DND-41 (cell line): ENCODE measurements at regions not wholly inside any gene's neighbourhood (a gene's known extent, or its start where the extent isn't known, plus 50 kb on each side); places are given as distances from the start of the nearest gene placed in this dataset.

Experiments
- ATAC-seq: fragments of 200-7000 bp; cut with Tn5 transposase; 3 replicates; pipeline ENCODE4 v1.9.1; 2021; ENCODE audit warnings: low read depth; ENCODE audit not compliant: insufficient read depth
- DNase-seq: peaks from one replicate; pipeline ENCODE4 v3.0.0-alpha.2; 2020
- H2AFZ ChIP-seq: 2 replicates; pipeline ENCODE4 v1.6.0; 2012; ENCODE audit warnings: low read depth, low read length
- H3K27ac ChIP-seq: 2 replicates; pipeline ENCODE4 v1.5.1; 2012; ENCODE audit warnings: low read length, inconsistent platforms
- H3K27me3 ChIP-seq: fragments of 200-600 bp; sonication (generic); 2 replicates; pipeline ENCODE4 v1.6.0; 2012; ENCODE audit warnings: low read length, mild to moderate bottlenecking, inconsistent platforms; ENCODE audit not compliant: insufficient read depth, poor library complexity
- H3K36me3 ChIP-seq: 2 replicates; pipeline ENCODE4 v1.5.1; 2012; ENCODE audit warnings: low read length, inconsistent platforms; ENCODE audit not compliant: insufficient read depth
- H3K4me1 ChIP-seq: 2 replicates; pipeline ENCODE4 v1.5.1; 2012; ENCODE audit warnings: mild to moderate bottlenecking, low read length; ENCODE audit not compliant: insufficient read depth
- H3K4me2 ChIP-seq: 2 replicates; pipeline ENCODE4 v1.6.0; 2012; ENCODE audit warnings: mild to moderate bottlenecking, moderate library complexity, low read length, inconsistent platforms; ENCODE audit not compliant: insufficient read depth
- H3K4me3 ChIP-seq, 2 experiments: fragments of 200-600 bp in 1 of 2; shearing (Covaris generic) in 1 of 2; 2 replicates each; pipeline ENCODE4 v1.5.1; 2012 to 2016; ENCODE audit warnings: inconsistent platforms in 2 of 2, low read length in 2 of 2, mild to moderate bottlenecking in 2 of 2, low read depth in 1 of 2, moderate library complexity in 1 of 2
- H3K79me2 ChIP-seq: 2 replicates; pipeline ENCODE4 v1.6.0; 2012; ENCODE audit warnings: low read length, inconsistent platforms; ENCODE audit not compliant: insufficient read depth
- H3K9ac ChIP-seq: 2 replicates; pipeline ENCODE4 v1.6.0; 2012; ENCODE audit warnings: low read depth, mild to moderate bottlenecking, inconsistent platforms, low read length, moderate library complexity
- H3K9me3 ChIP-seq: 2 replicates; pipeline ENCODE4 v1.5.1; 2012; ENCODE audit warnings: low read length, moderate library complexity, mild to moderate bottlenecking, inconsistent platforms; ENCODE audit not compliant: insufficient read depth, severe bottlenecking
- H4K20me1 ChIP-seq: 2 replicates; pipeline ENCODE4 v1.6.0; 2012; ENCODE audit warnings: low read length; ENCODE audit not compliant: insufficient read depth
- EZH2 ChIP-seq: IDR thresholded peaks from 3 replicates; pipeline ENCODE4 v1.6.1; 2012; ENCODE audit warnings: borderline replicate concordance, low read depth, mild to moderate bottlenecking, moderate library complexity, low read length, inconsistent platforms; ENCODE audit not compliant: severe bottlenecking
- TF ChIP-seq, protein P1 (sequence below): IDR thresholded peaks from 2 replicates; pipeline ENCODE4 v1.5.1; 2012; ENCODE audit warnings: borderline replicate concordance, low read length, moderate library complexity, mild to moderate bottlenecking; ENCODE audit not compliant: poor library complexity, severe bottlenecking; ENCODE audit errors: extremely low read depth

- Histone ChIP-seq H3K4me2 (no peak overlapping the region), H3K9ac (no peak overlapping the region), H3K4me1 (no peaks in the 10 kb centered on the region), H3K79me2 (no peaks in the 10 kb centered on the region), H3K9me3 (no peaks in the 10 kb centered on the region), H3K4me3 (no peak overlapping the region), H3K36me3 (no peaks in the 10 kb centered on the region), H4K20me1 (no peaks in the 10 kb centered on the region), H3K27me3 (no peaks in the 10 kb centered on the region), H3K27ac (no peak overlapping the region), H2AFZ (no peak overlapping the region)
- TF ChIP-seq, protein P1, sequence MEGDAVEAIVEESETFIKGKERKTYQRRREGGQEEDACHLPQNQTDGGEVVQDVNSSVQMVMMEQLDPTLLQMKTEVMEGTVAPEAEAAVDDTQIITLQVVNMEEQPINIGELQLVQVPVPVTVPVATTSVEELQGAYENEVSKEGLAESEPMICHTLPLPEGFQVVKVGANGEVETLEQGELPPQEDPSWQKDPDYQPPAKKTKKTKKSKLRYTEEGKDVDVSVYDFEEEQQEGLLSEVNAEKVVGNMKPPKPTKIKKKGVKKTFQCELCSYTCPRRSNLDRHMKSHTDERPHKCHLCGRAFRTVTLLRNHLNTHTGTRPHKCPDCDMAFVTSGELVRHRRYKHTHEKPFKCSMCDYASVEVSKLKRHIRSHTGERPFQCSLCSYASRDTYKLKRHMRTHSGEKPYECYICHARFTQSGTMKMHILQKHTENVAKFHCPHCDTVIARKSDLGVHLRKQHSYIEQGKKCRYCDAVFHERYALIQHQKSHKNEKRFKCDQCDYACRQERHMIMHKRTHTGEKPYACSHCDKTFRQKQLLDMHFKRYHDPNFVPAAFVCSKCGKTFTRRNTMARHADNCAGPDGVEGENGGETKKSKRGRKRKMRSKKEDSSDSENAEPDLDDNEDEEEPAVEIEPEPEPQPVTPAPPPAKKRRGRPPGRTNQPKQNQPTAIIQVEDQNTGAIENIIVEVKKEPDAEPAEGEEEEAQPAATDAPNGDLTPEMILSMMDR: no peak
- TF ChIP-seq EZH2: no peak
- no peak for ATAC-seq
- no peak for DNase-seq
Measured at GRCh38 chr4:33349376-33349775, 2629.2 kb downstream of the PCDH7 start.

- H2AFZ ChIP-seq: no peak overlapping the region
- H3K9me3 ChIP-seq: no peaks in the 10 kb centered on the region
- no peak for DNase-seq
- H3K27me3 ChIP-seq: no peaks in the 10 kb centered on the region
- H4K20me1 ChIP-seq: no peaks in the 10 kb centered on the region
- no peaks in the 10 kb centered on the region for H3K36me3 ChIP-seq
- TF ChIP-seq, protein P1: no peak
- TF ChIP-seq EZH2: no peak
- no peak overlapping the region for H3K4me2 ChIP-seq
- no peaks in the 10 kb centered on the region for H3K79me2 ChIP-seq
- no peak overlapping the region for H3K9ac ChIP-seq
- ATAC-seq: no peak
- no peak overlapping the region for H3K27ac ChIP-seq
- no peak overlapping the region for H3K4me3 ChIP-seq
- H3K4me1 ChIP-seq: no peaks in the 10 kb centered on the region
Measured at GRCh38 chr4:33357121-33357520, 2637.0 kb downstream of the PCDH7 start.

GRCh38 chr4:33369446-33369845, 2649.3 kb downstream of the PCDH7 start:
- Histone ChIP-seq H3K79me2 (no peaks in the 10 kb centered on the region), H2AFZ (no peak overlapping the region), H3K4me3 (no peak overlapping the region), H3K36me3 (no peaks in the 10 kb centered on the region), H3K27me3 (no peaks in the 10 kb centered on the region), H4K20me1 (no peaks in the 10 kb centered on the region), H3K4me2 (no peak overlapping the region), H3K4me1 (no peaks in the 10 kb centered on the region), H3K27ac (no peak overlapping the region), H3K9ac (no peak overlapping the region), H3K9me3 (no peaks in the 10 kb centered on the region)
- ATAC-seq: no peak
- no peak for DNase-seq
- no peak for TF ChIP-seq EZH2
- TF ChIP-seq, protein P1: no peak

- no peaks in the 10 kb centered on the region for H3K9me3 ChIP-seq
- H3K27ac ChIP-seq: no peak overlapping the region
- no peak overlapping the region for H3K9ac ChIP-seq
- no peaks in the 10 kb centered on the region for H3K36me3 ChIP-seq
- TF ChIP-seq, protein P1: no peak
- TF ChIP-seq EZH2: no peak
- H4K20me1 ChIP-seq: no peaks in the 10 kb centered on the region
- no peak for DNase-seq
- H2AFZ ChIP-seq: no peak overlapping the region
- H3K4me2 ChIP-seq: no peak overlapping the region
- no peaks in the 10 kb centered on the region for H3K27me3 ChIP-seq
- no peaks in the 10 kb centered on the region for H3K4me1 ChIP-seq
- no peaks in the 10 kb centered on the region for H3K79me2 ChIP-seq
- no peak overlapping the region for H3K4me3 ChIP-seq
- no peak for ATAC-seq
Measured at GRCh38 chr4:33381816-33382215, 2661.6 kb downstream of the PCDH7 start.
